ENCODE measurements at regions not wholly inside any gene's neighbourhood (a gene's known extent, or its start where the extent isn't known, plus 50 kb on each side); places are given as distances from the start of the nearest gene placed in this dataset.

GRCh38 chr3:28172748-28173147, 68.7 kb upstream of the CMC1 start:
- Histone ChIP-seq H3K4me3 (ENCODE audit: low read depth in 1 of 3, low read length in 3 of 3) (no peak overlapping the region), H3K36me3 (ENCODE audit: control insufficient read depth in 4 of 4, insufficient read depth in 3 of 4, low read depth in 1 of 4, low read length in 3 of 4) (no peaks in the 10 kb centered on the region), H3K9me3 (ENCODE audit: control insufficient read depth in 4 of 4, low read length in 3 of 4) (no peaks in the 10 kb centered on the region), H3K9ac (ENCODE audit: low read depth in 1 of 2, low read length in 2 of 2) (no peak overlapping the region), H3K4me1 (ENCODE audit: control insufficient read depth in 4 of 4, insufficient read depth in 4 of 4, low read length in 3 of 4) (peaks cover 0 to 5% (median 0%) of the 10 kb centered on the region in 4 donors), H3K27ac (ENCODE audit: low read depth in 1 of 2, low read length in 2 of 2) (no peak overlapping the region), H3K27me3 (ENCODE audit: control insufficient read depth in 4 of 4, insufficient read depth in 4 of 4, low read length in 3 of 4) (no peaks in the 10 kb centered on the region)
- DNase-seq (ENCODE audit: low spot score), result no peak
- TF ChIP-seq YY1 (IDR thresholded peaks at IDR 0.05) (no peak), FOXA1 (IDR thresholded peaks at IDR 0.05) (no peak)

GRCh38 chr3:28173836-28174235, 67.6 kb upstream of the CMC1 start:
- Histone ChIP-seq H3K4me1 (ENCODE audit: control insufficient read depth in 4 of 4, insufficient read depth in 4 of 4, low read length in 3 of 4) (peaks cover 0 to 5% (median 0%) of the 10 kb centered on the region in 4 donors), H3K9ac (ENCODE audit: low read depth in 1 of 2, low read length in 2 of 2) (no peak overlapping the region), H3K4me3 (ENCODE audit: low read depth in 1 of 3, low read length in 3 of 3) (no peak overlapping the region), H3K36me3 (ENCODE audit: control insufficient read depth in 4 of 4, insufficient read depth in 3 of 4, low read depth in 1 of 4, low read length in 3 of 4) (no peaks in the 10 kb centered on the region), H3K9me3 (ENCODE audit: control insufficient read depth in 4 of 4, low read length in 3 of 4) (no peaks in the 10 kb centered on the region), H3K27ac (ENCODE audit: low read depth in 1 of 2, low read length in 2 of 2) (no peak overlapping the region), H3K27me3 (ENCODE audit: control insufficient read depth in 4 of 4, insufficient read depth in 4 of 4, low read length in 3 of 4) (no peaks in the 10 kb centered on the region)
- no peak for DNase-seq (ENCODE audit: low spot score)
- 71% methylated on average over 3 of the region's 3 CpGs for WGBS
- TF ChIP-seq TAF1 (conservative IDR thresholded peaks at IDR 0.05) (no peak), NR2F2 (IDR thresholded peaks at IDR 0.05) (no peak), ZBTB33 (IDR thresholded peaks at IDR 0.05) (no peak), GABPA (IDR thresholded peaks at IDR 0.05 in 1 of 2, conservative IDR thresholded peaks at IDR 0.05 in 1 of 2) (no peak), RXRA (IDR thresholded peaks at IDR 0.05) (no peak), YY1 (IDR thresholded peaks at IDR 0.05) (no peak), JUND (IDR thresholded peaks at IDR 0.05) (no peak), FOXA1 (IDR thresholded peaks at IDR 0.05) (no peak), MAX (IDR thresholded peaks at IDR 0.05) (no peak), CTCF (IDR thresholded peaks at IDR 0.05; ENCODE audit: low read depth, low read length, missing input control) (no peak), EGR1 (IDR thresholded peaks at IDR 0.05; ENCODE audit: low read depth in 2 of 2) (no peak), FOXA2 (IDR thresholded peaks at IDR 0.05) (no peak), HNF4A (conservative IDR thresholded peaks at IDR 0.05) (no peak), ATF3 (IDR thresholded peaks at IDR 0.05) (no peak), RAD21 (IDR thresholded peaks at IDR 0.05) (no peak), HNF4G (IDR thresholded peaks at IDR 0.05) (no peak)

GRCh38 chr3:28186748-28187147, 54.7 kb upstream of the CMC1 start:
- H3K9ac ChIP-seq (ENCODE audit: low read depth in 1 of 2, low read length in 2 of 2), result no peak overlapping the region
- no peak for DNase-seq (ENCODE audit: low spot score)
- H3K27ac ChIP-seq (ENCODE audit: low read depth in 1 of 2, low read length in 2 of 2), result no peak overlapping the region
- H3K4me3 ChIP-seq (ENCODE audit: low read depth in 1 of 3, low read length in 3 of 3), result no peak overlapping the region
- H3K27me3 ChIP-seq (ENCODE audit: control insufficient read depth in 4 of 4, insufficient read depth in 4 of 4, low read length in 3 of 4), result no peaks in the 10 kb centered on the region
- no peaks in the 10 kb centered on the region for H3K36me3 ChIP-seq (ENCODE audit: control insufficient read depth in 4 of 4, insufficient read depth in 3 of 4, low read depth in 1 of 4, low read length in 3 of 4)
- no peaks in the 10 kb centered on the region for H3K4me1 ChIP-seq (ENCODE audit: control insufficient read depth in 4 of 4, insufficient read depth in 4 of 4, low read length in 3 of 4)
- H3K9me3 ChIP-seq (ENCODE audit: control insufficient read depth in 4 of 4, low read length in 3 of 4), result no peaks in the 10 kb centered on the region
- TF ChIP-seq SP1 (IDR thresholded peaks at IDR 0.05), result no peak
- no peak for TF ChIP-seq RXRA (IDR thresholded peaks at IDR 0.05)
- TF ChIP-seq MAX (IDR thresholded peaks at IDR 0.05), result no peak
- TF ChIP-seq JUND (IDR thresholded peaks at IDR 0.05), result no peak
- no peak for TF ChIP-seq FOXA2 (IDR thresholded peaks at IDR 0.05)
- TF ChIP-seq HNF4G (IDR thresholded peaks at IDR 0.05), result no peak
- no peak for TF ChIP-seq NR2F2 (IDR thresholded peaks at IDR 0.05)
- no peak for TF ChIP-seq YY1 (IDR thresholded peaks at IDR 0.05)
- no peak for TF ChIP-seq TAF1 (conservative IDR thresholded peaks at IDR 0.05)
- no peak for TF ChIP-seq ZBTB33 (IDR thresholded peaks at IDR 0.05)
- TF ChIP-seq RAD21 (IDR thresholded peaks at IDR 0.05), result no peak
- TF ChIP-seq GABPA (IDR thresholded peaks at IDR 0.05 in 1 of 2, conservative IDR thresholded peaks at IDR 0.05 in 1 of 2), result no peak
- no peak for TF ChIP-seq FOXA1 (IDR thresholded peaks at IDR 0.05)
- no peak for TF ChIP-seq CTCF (IDR thresholded peaks at IDR 0.05; ENCODE audit: low read depth, low read length, missing input control)
- TF ChIP-seq HNF4A (conservative IDR thresholded peaks at IDR 0.05), result no peak
- TF ChIP-seq ATF3 (IDR thresholded peaks at IDR 0.05), result no peak
- TF ChIP-seq EGR1 (IDR thresholded peaks at IDR 0.05; ENCODE audit: low read depth in 2 of 2), result no peak
